K562 (cell line): ENCODE measurements at regions not wholly inside any gene's neighbourhood (a gene's known extent, or its start where the extent isn't known, plus 50 kb on each side); places are given as distances from the start of the nearest gene placed in this dataset.

Source experiments
- ATAC-seq: fragments of 200-7000 bp; cut with Tn5 transposase; 3 replicates; pipeline ENCODE4 v1.9.1; 2020; ENCODE audit warnings: moderate library complexity
- BruUV-seq: library from RNA; stranded (reverse); fragments of 400-500 nt; replicated peaks from 2 replicates; lab custom pipeline; 2021; lab: Mats Ljungman, UMichigan
- CTCF ChIA-PET: fragments of 300-600 bp; formaldehyde crosslinking; extraction: SDS; loops from one replicate; lab custom pipeline; 2021; ENCODE audit warnings: low intra/inter-chr PET ratio; lab: Yijun Ruan, JAX
- POLR2A ChIA-PET: fragments of 300-600, 350-650 bp; sonication (Branson Sonifier 250); formaldehyde crosslinking; extraction: SDS; loops from one replicate; lab custom pipeline; 2021; ENCODE audit warnings: antibody characterized with exemption, inconsistent platforms; lab: Yijun Ruan, JAX
- DNase-seq, 4 experiments: peaks; one replicate each; pipeline versions ENCODE4 v3.0.0 to v3.0.0-alpha.2; 2011 to 2018; ENCODE audit warnings: low spot score in 3 of 4, mixed read lengths in 3 of 4; ENCODE audit errors: extremely low read depth in 1 of 4
- FAIRE-seq: peaks from 2 replicates; lab custom pipeline; 2011; peaks lifted over from hg19 to GRCh38; lab: Jason Lieb, UNC
- H2AFZ ChIP-seq: 2 replicates; pipeline ENCODE4 v1.6.0; 2011; ENCODE audit warnings: low read depth, low read length, control low read depth, inconsistent platforms
- H3K27ac ChIP-seq: fragments of 200-600 bp; 3 replicates; pipeline ENCODE4 v1.8.0; 2011; ENCODE audit warnings: low read depth, mild to moderate bottlenecking, control low read depth, inconsistent platforms, low read length, moderate library complexity, mixed read lengths; ENCODE audit errors: extremely low read depth
- H3K27me3 ChIP-seq, 2 experiments: fragments of 300-600 bp in 1 of 2; 2 replicates in 1 of 2; 3 replicates in 1 of 2; pipeline versions ENCODE4 v1.6.0 to v1.8.0; 2011; ENCODE audit warnings: inconsistent platforms in 2 of 2, low read length in 2 of 2, mild to moderate bottlenecking in 1 of 2, mixed read lengths in 1 of 2, moderate library complexity in 1 of 2; ENCODE audit not compliant: control insufficient read depth in 2 of 2, insufficient read depth in 2 of 2
- H3K36me3 ChIP-seq: fragments of 300-600 bp; 3 replicates; pipeline ENCODE4 v1.8.0; 2011; ENCODE audit warnings: mild to moderate bottlenecking, low read length, inconsistent platforms; ENCODE audit not compliant: control insufficient read depth, insufficient read depth
- H3K4me1 ChIP-seq, 2 experiments: fragments of 200-600 bp in 1 of 2; replicated peaks in 1 of 2; 2 replicates in 1 of 2; 3 replicates in 1 of 2; pipeline versions ENCODE4 v1.5.1 to v1.8.0; 2011; ENCODE audit warnings: inconsistent platforms in 2 of 2, low read length in 2 of 2, mild to moderate bottlenecking in 1 of 2, mixed read lengths in 1 of 2, moderate library complexity in 1 of 2; ENCODE audit not compliant: control insufficient read depth in 2 of 2, insufficient read depth in 2 of 2
- H3K4me2 ChIP-seq: 2 replicates; pipeline ENCODE4 v1.6.1; 2011; ENCODE audit warnings: low read length, control low read depth, inconsistent platforms, mixed read lengths; ENCODE audit not compliant: insufficient read depth
- H3K4me3 ChIP-seq: fragments of 200-600 bp; sonication (generic), shearing (Covaris generic); 2 replicates; pipeline ENCODE4 v1.5.1; 2016; ENCODE audit warnings: control low read depth, inconsistent platforms
- H3K79me2 ChIP-seq: fragments of 200-600 bp; 3 replicates; pipeline ENCODE4 v1.8.0; 2011; ENCODE audit warnings: low read length, inconsistent platforms; ENCODE audit not compliant: control insufficient read depth, insufficient read depth
- H3K9ac ChIP-seq, 2 experiments: 2 replicates each; pipeline versions ENCODE4 v1.6.0 to v1.6.1; 2011; ENCODE audit warnings: low read depth in 2 of 2, low read length in 2 of 2, control low read depth in 1 of 2, inconsistent platforms in 1 of 2, mild to moderate bottlenecking in 1 of 2, mixed read lengths in 1 of 2; ENCODE audit not compliant: insufficient read depth in 1 of 2
- H3K9me1 ChIP-seq: one replicate; pipeline ENCODE4 v1.6.0; 2011; ENCODE audit warnings: inconsistent platforms, mild to moderate bottlenecking, low read length, moderate library complexity; ENCODE audit not compliant: control insufficient read depth, insufficient read depth
- H3K9me3 ChIP-seq: replicated peaks from 2 replicates; pipeline ENCODE4 v1.5.1; 2011; ENCODE audit warnings: low read depth, low read length, inconsistent platforms; ENCODE audit not compliant: control insufficient read depth, insufficient read depth
- H4K20me1 ChIP-seq: replicated peaks from 2 replicates; pipeline ENCODE4 v1.6.1; 2011; ENCODE audit warnings: low read length, inconsistent platforms, mixed read lengths; ENCODE audit not compliant: control insufficient read depth, insufficient read depth
- EGR1 ChIP-seq: fragments of 450-650 bp; conservative IDR thresholded peaks from 2 replicates; pipeline ENCODE4 v1.6.1; 2017; ENCODE audit warnings: mild to moderate bottlenecking
- PCBP2 ChIP-seq: fragments of 200-400 bp; formaldehyde crosslinking; IDR thresholded peaks from 2 replicates; pipeline ENCODE4 v1.6.1; 2018; ENCODE audit warnings: low read length, low read depth, mild to moderate bottlenecking, moderate library complexity; ENCODE audit not compliant: poor library complexity, severe bottlenecking
- ZNF780A ChIP-seq: fragments of 250-450 bp; sonication (Bioruptor Pico); IDR thresholded peaks from 2 replicates; pipeline ENCODE4 v1.5.0; 2021; ENCODE audit warnings: mild to moderate bottlenecking
- WGBS: fragments of 100-300 bp; shearing (Covaris generic); methylation state at CpG from one replicate; pipeline ENCODE4 v1.1.6; 2016; ENCODE audit warnings: low coverage, mixed read lengths; ENCODE audit not compliant: insufficient coverage; ENCODE audit errors: missing lambda C conversion rate; 5-methylcytosine and 5-hydroxymethylcytosine counted together
- in situ Hi-C: fragments of 300-500 bp; cut with MboI; formaldehyde crosslinking; loops from 4 replicates; pipeline ENCODE4 v1.15.0; 2018; ENCODE audit warnings: inconsistent platforms, mixed read lengths
- intact Hi-C: fragments of 100-400 bp; cut with micrococcal nuclease; formaldehyde crosslinking; loops from 2 replicates; pipeline ENCODE4 v1.14.2; 2022
- TF ChIP-seq, protein P1 (sequence below): fragments of 250-450 bp; sonication (Bioruptor Pico); IDR thresholded peaks from 2 replicates; pipeline ENCODE4 v1.8.0; 2022; ENCODE audit warnings: inconsistent platforms

DNA sequence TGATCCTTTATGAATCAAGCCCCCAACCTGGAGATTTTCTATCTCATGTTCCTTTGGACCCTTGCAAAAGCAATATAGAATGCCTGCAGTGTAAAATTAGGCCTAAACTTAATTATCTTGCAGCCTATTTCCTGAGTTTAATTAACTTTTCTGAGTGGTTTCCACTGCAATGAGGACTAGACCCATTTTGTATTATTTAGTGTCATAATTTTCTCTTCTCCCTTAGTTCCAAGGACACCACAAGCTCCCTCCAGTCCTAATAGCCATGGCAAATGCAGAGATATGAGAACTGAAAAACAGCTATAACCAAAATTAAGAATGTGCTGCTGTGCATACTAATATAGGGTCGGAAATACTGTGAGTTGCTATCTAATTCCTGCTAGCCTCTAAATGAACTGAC, 90.9 kb upstream of the GRAMD2B start:
- BruUV-seq, result no TSS peak
- FAIRE-seq, result no peak
- POLR2A ChIA-PET, result no interaction called here

DNA sequence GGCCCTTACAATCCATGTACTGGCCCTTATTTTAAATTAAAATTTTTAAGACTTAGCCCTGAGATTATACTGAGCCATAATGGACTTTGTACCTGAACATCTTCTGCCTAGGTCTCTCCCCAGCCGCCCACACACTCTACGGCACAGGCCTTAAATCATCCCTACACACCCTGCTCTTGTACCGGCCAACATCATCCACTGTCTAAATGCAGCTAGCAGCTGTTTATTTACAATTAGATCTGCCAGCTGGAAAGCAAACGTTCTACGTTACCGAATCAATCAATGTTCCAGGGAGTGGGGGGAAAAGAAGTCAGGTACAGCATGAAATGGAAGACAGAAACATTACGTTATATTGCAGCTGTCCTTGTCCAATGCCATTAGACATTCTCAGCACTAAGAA, 88.4 kb upstream of the GRAMD2B start:
- Histone ChIP-seq H3K4me2 (no peak overlapping the region), H4K20me1 (no peaks in the 10 kb centered on the region), H3K9me3 (no peaks in the 10 kb centered on the region), H3K9me1 (no peaks in the 10 kb centered on the region), H3K36me3 (no peaks in the 10 kb centered on the region), H3K9ac (no peak overlapping the region), H3K4me1 (no peaks in the 10 kb centered on the region), H3K4me3 (no peak overlapping the region), H3K79me2 (no peaks in the 10 kb centered on the region)
- POLR2A ChIA-PET, result interaction anchor here (1.3 kb wide), 1 partner anchor 209 kb away, joined by 3 read pairs; no protein-coding TSS in a partner anchor
- no TSS peak for BruUV-seq
- FAIRE-seq, result no peak
- no peak for DNase-seq
- ATAC-seq, result no peak
- in situ Hi-C loops, result loop anchor here (25.0 kb wide), 3 partner anchors 453 to 1128 kb away; partner anchors contain the start of gene LMNB1
- 2% methylated on average over 7 of the region's 7 CpGs for WGBS
- TF ChIP-seq EGR1, result 0 out of 2 replicates have a peak, but pooled peaks have one; percentile 21
- TF ChIP-seq, protein P1, sequence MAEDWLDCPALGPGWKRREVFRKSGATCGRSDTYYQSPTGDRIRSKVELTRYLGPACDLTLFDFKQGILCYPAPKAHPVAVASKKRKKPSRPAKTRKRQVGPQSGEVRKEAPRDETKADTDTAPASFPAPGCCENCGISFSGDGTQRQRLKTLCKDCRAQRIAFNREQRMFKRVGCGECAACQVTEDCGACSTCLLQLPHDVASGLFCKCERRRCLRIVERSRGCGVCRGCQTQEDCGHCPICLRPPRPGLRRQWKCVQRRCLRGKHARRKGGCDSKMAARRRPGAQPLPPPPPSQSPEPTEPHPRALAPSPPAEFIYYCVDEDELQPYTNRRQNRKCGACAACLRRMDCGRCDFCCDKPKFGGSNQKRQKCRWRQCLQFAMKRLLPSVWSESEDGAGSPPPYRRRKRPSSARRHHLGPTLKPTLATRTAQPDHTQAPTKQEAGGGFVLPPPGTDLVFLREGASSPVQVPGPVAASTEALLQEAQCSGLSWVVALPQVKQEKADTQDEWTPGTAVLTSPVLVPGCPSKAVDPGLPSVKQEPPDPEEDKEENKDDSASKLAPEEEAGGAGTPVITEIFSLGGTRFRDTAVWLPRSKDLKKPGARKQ (CRISPR knock-in tag), result no peak
- TF ChIP-seq, all 486 proteins: peak for 1
- intact Hi-C loops, result loop anchor here (5.0 kb wide), 3 partner anchors 318 to 1158 kb away; no protein-coding TSS in a partner anchor
- no peak overlapping the region for H2AFZ ChIP-seq
- H3K27ac ChIP-seq, result no peak overlapping the region
- peaks cover 0 to 4% of the 10 kb centered on the region in 2 experiments; a peak in 1 of 5 replicates for H3K27me3 ChIP-seq
- CTCF ChIA-PET, result no interaction called here

More for the DNA sequence above, 90.9 kb upstream of the GRAMD2B start:
- Histone ChIP-seq H2AFZ (no peak overlapping the region), H3K79me2 (no peaks in the 10 kb centered on the region), H3K36me3 (no peaks in the 10 kb centered on the region), H3K9me1 (no peaks in the 10 kb centered on the region), H3K4me1 (no peaks in the 10 kb centered on the region), H3K27me3 (peaks cover 0 to 4% of the 10 kb centered on the region in 2 experiments; a peak in 1 of 5 replicates), H3K9me3 (no peaks in the 10 kb centered on the region), H3K9ac (no peak overlapping the region), H3K4me2 (no peak overlapping the region), H4K20me1 (no peaks in the 10 kb centered on the region)
- no peak for ATAC-seq
- 4% methylated on average over 1 of the region's 1 CpG for WGBS
- CTCF ChIA-PET, result no interaction called here
- in situ Hi-C loops (loop anchor here (25.0 kb wide), 3 partner anchors 455 to 1130 kb away; partner anchors contain the start of gene LMNB1), intact Hi-C loops (no loop called here)
- no peak for DNase-seq
- no peak for TF ChIP-seq ZNF780A (CRISPR knock-in tag)
- TF ChIP-seq PCBP2, result no peak
- TF ChIP-seq, all 486 proteins: peak for 0
- no peak overlapping the region for H3K27ac ChIP-seq
- H3K4me3 ChIP-seq, result no peak overlapping the region
